Upper lobe of left lung (tissue), 4 donors: ENCODE measurements at regions not wholly inside any gene's neighbourhood (a gene's known extent, or its start where the extent isn't known, plus 50 kb on each side); places are given as distances from the start of the nearest gene placed in this dataset.

Source experiments
- EP300 ChIP-seq, 4 donors: sonication (generic); formaldehyde crosslinking; IDR thresholded peaks; one replicate each; pipeline ENCODE4 v1.5.1; 2017; ENCODE audit warnings: antibody characterized with exemption in 4 of 4, control low read depth in 2 of 4
- POLR2A ChIP-seq, 4 donors: fragments of 450-650 bp; IDR thresholded peaks; one replicate each; pipeline ENCODE4 v1.5.1; 2016 to 2017; ENCODE audit warnings: antibody characterized with exemption in 4 of 4, mild to moderate bottlenecking in 2 of 4
- POLR2AphosphoS5 ChIP-seq, 2 donors: sonication (generic); formaldehyde crosslinking; IDR thresholded peaks; one replicate each; pipeline ENCODE4 v1.5.1; 2017; ENCODE audit warnings: antibody characterized with exemption in 2 of 2
- TF ChIP-seq, protein P1 (sequence below), 6 experiments: fragments of 450-650 bp in 4 of 6; fragments of 200-600 bp in 2 of 6; sonication (generic) in 2 of 6; IDR thresholded peaks; one replicate each; pipeline ENCODE4 v1.5.1; 2016 to 2019; ENCODE audit warnings: antibody characterized with exemption in 6 of 6

DNA sequence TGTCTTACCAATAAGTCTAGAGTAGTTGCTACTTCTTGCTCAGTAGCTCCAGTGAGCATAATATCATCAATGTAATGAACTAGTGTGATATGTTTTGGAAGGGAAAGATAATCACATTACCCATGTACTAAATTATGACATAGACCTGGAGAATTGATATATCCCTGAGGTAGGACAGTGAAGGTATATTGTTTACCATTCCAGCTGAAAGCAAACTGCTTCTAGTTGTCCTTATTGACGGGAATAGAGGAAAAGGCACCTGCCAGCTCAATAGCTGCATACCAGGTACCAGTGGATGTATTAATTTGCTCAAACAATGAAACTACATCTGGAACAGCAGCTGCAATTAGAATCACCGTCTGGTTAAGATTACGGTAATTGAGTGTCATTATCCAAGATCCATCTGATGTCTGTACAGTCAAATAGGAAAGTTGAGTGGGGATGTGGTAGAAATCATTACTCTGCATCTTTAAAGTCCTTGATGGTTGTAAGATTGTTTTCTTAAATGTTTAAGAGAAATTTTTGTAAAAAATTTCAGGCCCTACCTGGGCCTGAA lies 100.0 kb upstream of the ARHGAP5 start:
- no peak for TF ChIP-seq POLR2A (IDR thresholded peaks at IDR 0.05)
- TF ChIP-seq EP300 (IDR thresholded peaks at IDR 0.05) = no peak
- TF ChIP-seq, protein P1, sequence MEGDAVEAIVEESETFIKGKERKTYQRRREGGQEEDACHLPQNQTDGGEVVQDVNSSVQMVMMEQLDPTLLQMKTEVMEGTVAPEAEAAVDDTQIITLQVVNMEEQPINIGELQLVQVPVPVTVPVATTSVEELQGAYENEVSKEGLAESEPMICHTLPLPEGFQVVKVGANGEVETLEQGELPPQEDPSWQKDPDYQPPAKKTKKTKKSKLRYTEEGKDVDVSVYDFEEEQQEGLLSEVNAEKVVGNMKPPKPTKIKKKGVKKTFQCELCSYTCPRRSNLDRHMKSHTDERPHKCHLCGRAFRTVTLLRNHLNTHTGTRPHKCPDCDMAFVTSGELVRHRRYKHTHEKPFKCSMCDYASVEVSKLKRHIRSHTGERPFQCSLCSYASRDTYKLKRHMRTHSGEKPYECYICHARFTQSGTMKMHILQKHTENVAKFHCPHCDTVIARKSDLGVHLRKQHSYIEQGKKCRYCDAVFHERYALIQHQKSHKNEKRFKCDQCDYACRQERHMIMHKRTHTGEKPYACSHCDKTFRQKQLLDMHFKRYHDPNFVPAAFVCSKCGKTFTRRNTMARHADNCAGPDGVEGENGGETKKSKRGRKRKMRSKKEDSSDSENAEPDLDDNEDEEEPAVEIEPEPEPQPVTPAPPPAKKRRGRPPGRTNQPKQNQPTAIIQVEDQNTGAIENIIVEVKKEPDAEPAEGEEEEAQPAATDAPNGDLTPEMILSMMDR (IDR thresholded peaks at IDR 0.05) = no peak
- TF ChIP-seq POLR2AphosphoS5 (IDR thresholded peaks at IDR 0.05) = no peak
